Heart left ventricle (tissue), 13 donors: ENCODE measurements at regions not wholly inside any gene's neighbourhood (a gene's known extent, or its start where the extent isn't known, plus 50 kb on each side); places are given as distances from the start of the nearest gene placed in this dataset.

Source experiments
- CTCF ChIP-seq, 12 donors: fragments of 200-600 bp; sonication (generic) in 4 of 12; IDR thresholded peaks; one replicate each; pipeline versions ENCODE4 v1.5.0 to v1.8.0; 2018 to 2022; ENCODE audit warnings: antibody characterized with exemption in 12 of 12, mild to moderate bottlenecking in 5 of 12
- POLR2A ChIP-seq, 2 donors: fragments of 450-650 bp; IDR thresholded peaks; one replicate each; pipeline ENCODE4 v1.6.1; 2017; ENCODE audit warnings: antibody characterized with exemption in 2 of 2, mild to moderate bottlenecking in 2 of 2, moderate library complexity in 2 of 2
- donor health status: ischemic (EF 13 %, LVEDD 7.1; RV severe dilation, severe dysfunction).
- donor health status: DM: no; HTN: yes; CAD: no.
- donor health status: DM: no; HTN: no; CAD: no.
- donor health status: ischemic (EF 25% LVEDD 6.9; RV normal size, moderate dysfunction).
- donor health status: ischemic (EF 25% LVEDD 5.7; RV mildly dilated, moderate dysfunction).
- donor health status: ischemic (EF 35%, LVEDD 5.7; RV mildly dilated, moderate dysfunction).
- donor health status: nonischemic (EF 11% LVEDD 7.7; RV severe dilation, severe dysfunction).
- donor health status: DM: yes; HTN: yes; CAD: no.
- donor health status: PGD.
- donor health status: ischemic (EF 29% LVEDD 5.4; RV normal size, mild dysfunction).
- donor health status: nonischemic (EF 23%, LVEDD 6.1; RV moderate dilation, normal function).

- TF ChIP-seq CTCF (IDR thresholded peaks at IDR 0.05) (no peak), POLR2A (IDR thresholded peaks at IDR 0.05) (no peak)
Observed at GRCh38 chr4:33616121-33616520, 2628.2 kb downstream of the ARAP2 start.
